ENCODE measurements at regions not wholly inside any gene's neighbourhood (a gene's known extent, or its start where the extent isn't known, plus 50 kb on each side); places are given as distances from the start of the nearest gene placed in this dataset.

DNA sequence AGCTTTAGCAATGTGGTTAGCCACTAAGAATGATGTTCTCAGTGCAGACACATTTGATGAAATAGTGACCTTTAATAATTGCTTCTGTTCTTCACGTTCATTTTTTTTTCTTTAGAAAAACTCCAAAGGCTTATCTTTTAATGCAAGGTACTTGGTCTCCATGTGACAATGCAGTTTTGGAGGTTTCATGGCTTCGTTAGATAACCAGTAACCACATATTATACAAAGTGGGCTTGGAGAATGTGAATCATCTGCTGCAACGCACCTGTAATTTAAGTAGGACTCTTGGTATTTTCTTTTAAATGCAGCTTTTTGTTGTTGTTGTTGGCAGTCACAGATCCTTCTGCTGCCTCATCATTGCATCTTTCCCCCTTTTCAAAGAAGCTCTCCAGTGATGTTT is 1606.3 kb downstream of the SUCLG1 start:
- TF ChIP-seq, protein P1, sequence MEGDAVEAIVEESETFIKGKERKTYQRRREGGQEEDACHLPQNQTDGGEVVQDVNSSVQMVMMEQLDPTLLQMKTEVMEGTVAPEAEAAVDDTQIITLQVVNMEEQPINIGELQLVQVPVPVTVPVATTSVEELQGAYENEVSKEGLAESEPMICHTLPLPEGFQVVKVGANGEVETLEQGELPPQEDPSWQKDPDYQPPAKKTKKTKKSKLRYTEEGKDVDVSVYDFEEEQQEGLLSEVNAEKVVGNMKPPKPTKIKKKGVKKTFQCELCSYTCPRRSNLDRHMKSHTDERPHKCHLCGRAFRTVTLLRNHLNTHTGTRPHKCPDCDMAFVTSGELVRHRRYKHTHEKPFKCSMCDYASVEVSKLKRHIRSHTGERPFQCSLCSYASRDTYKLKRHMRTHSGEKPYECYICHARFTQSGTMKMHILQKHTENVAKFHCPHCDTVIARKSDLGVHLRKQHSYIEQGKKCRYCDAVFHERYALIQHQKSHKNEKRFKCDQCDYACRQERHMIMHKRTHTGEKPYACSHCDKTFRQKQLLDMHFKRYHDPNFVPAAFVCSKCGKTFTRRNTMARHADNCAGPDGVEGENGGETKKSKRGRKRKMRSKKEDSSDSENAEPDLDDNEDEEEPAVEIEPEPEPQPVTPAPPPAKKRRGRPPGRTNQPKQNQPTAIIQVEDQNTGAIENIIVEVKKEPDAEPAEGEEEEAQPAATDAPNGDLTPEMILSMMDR (IDR thresholded peaks at IDR 0.05) = no peak
- TF ChIP-seq ZFX (IDR thresholded peaks at IDR 0.05; ENCODE audit: borderline replicate concordance) = no peak

All from 22Rv1 (cell line).